ENCODE measurements at regions not wholly inside any gene's neighbourhood (a gene's known extent, or its start where the extent isn't known, plus 50 kb on each side); places are given as distances from the start of the nearest gene placed in this dataset.
A peak's percentile ranks its signal among the peaks of the same experiment; 100 is the strongest.
"Not testable (repeated sequence)": the region's sequence is repeated elsewhere in the genome, so short reads cannot be mapped to it uniquely, and the experiment has no call there.

- not testable (repeated sequence) for DNase-seq (ENCODE audit: low spot score)
- Histone ChIP-seq H3K27ac (peak overlapping the region in 1 of 2 donors; percentile 78), H3K4me3 (peak overlapping the region; percentile 99)
Observed at GRCh38 chr17:30709096-30709495, 115.4 kb downstream of the CRLF3 start.

- DNase-seq (ENCODE audit: low spot score): peak; percentile 86
- peak overlapping the region; percentile 23 to 78 for H3K27ac ChIP-seq
- H3K4me3 ChIP-seq: peak overlapping the region; percentile 99
Observed at GRCh38 chr17:30708241-30709078, 116.0 kb downstream of the CRLF3 start.

- H3K4me3 ChIP-seq: peak overlapping the region; percentile 99
- not testable (repeated sequence) for DNase-seq (ENCODE audit: low spot score)
- H3K27ac ChIP-seq: peak overlapping the region; percentile 23 to 78
Observed at GRCh38 chr17:30707724-30708240, 116.7 kb downstream of the CRLF3 start.

GRCh38 chr17:30706461-30707335, 117.8 kb downstream of the CRLF3 start:
- DNase-seq (ENCODE audit: low spot score); H3K27ac ChIP-seq; H3K4me3 ChIP-seq: not testable (repeated sequence)

- not testable (repeated sequence) for DNase-seq (ENCODE audit: low spot score); H3K4me3 ChIP-seq; H3K27ac ChIP-seq
Observed at GRCh38 chr17:30706004-30706403, 118.5 kb downstream of the CRLF3 start.

- no peak for DNase-seq (ENCODE audit: low spot score)
- no peak overlapping the region for H3K4me3 ChIP-seq
- no peak overlapping the region for H3K27ac ChIP-seq
- no peak for TF ChIP-seq CTCF (IDR thresholded peaks at IDR 0.05)
Observed at GRCh38 chr17:30701498-30701989, 122.9 kb downstream of the CRLF3 start.

- DNase-seq (ENCODE audit: low spot score); H3K27ac ChIP-seq; H3K4me3 ChIP-seq: not testable (repeated sequence)
Observed at GRCh38 chr17:30700833-30701232, 123.7 kb downstream of the CRLF3 start.

- peak; percentile 79 for TF ChIP-seq CTCF (IDR thresholded peaks at IDR 0.05)
- H3K4me3 ChIP-seq: peak overlapping the region; percentile 66
- H3K27ac ChIP-seq; DNase-seq (ENCODE audit: low spot score): not testable (repeated sequence)
Observed at GRCh38 chr17:30697619-30698460, 126.7 kb downstream of the CRLF3 start.

GRCh38 chr17:30696234-30696633, 128.3 kb downstream of the CRLF3 start:
- no peak overlapping the region for H3K4me3 ChIP-seq
- H3K27ac ChIP-seq: no peak overlapping the region
- TF ChIP-seq CTCF (IDR thresholded peaks at IDR 0.05): no peak
- DNase-seq (ENCODE audit: low spot score): no peak

GRCh38 chr17:30695265-30695811, 129.2 kb downstream of the CRLF3 start:
- DNase-seq (ENCODE audit: low spot score); H3K27ac ChIP-seq; H3K4me3 ChIP-seq: not testable (repeated sequence)

- not testable (repeated sequence) for DNase-seq (ENCODE audit: low spot score); H3K4me3 ChIP-seq; H3K27ac ChIP-seq
Observed at GRCh38 chr17:30693772-30694171, 130.7 kb downstream of the CRLF3 start.

GRCh38 chr17:30689266-30690000, 135.1 kb downstream of the CRLF3 start:
- H3K27ac ChIP-seq; H3K4me3 ChIP-seq; DNase-seq (ENCODE audit: low spot score): not testable (repeated sequence)
